C4-2B (cell line): ENCODE measurements at regions not wholly inside any gene's neighbourhood (a gene's known extent, or its start where the extent isn't known, plus 50 kb on each side); places are given as distances from the start of the nearest gene placed in this dataset.
"Not testable (repeated sequence)": the region's sequence is repeated elsewhere in the genome, so short reads cannot be mapped to it uniquely, and the experiment has no call there.

Source experiments
- H3K27ac ChIP-seq: fragments of 450-650 bp; 2 replicates; pipeline ENCODE4 v1.5.1; 2017
- CTCF ChIP-seq: fragments of 450-650 bp; conservative IDR thresholded peaks from 2 replicates; pipeline ENCODE4 v1.5.1; 2017; ENCODE audit warnings: mild to moderate bottlenecking
- ZFX ChIP-seq: fragments of 450-650 bp; IDR thresholded peaks from 2 replicates; pipeline ENCODE4 v1.6.1; 2017

GRCh38 chr7:85802211-85802610, 615.4 kb upstream of the SEMA3D start:
- H3K27ac ChIP-seq, result no peak overlapping the region
- TF ChIP-seq ZFX (no peak), CTCF (no peak)

GRCh38 chr7:85796956-85797355, 610.1 kb upstream of the SEMA3D start:
- H3K27ac ChIP-seq, result no peak overlapping the region
- TF ChIP-seq CTCF, result no peak
- TF ChIP-seq ZFX, result no peak

DNA sequence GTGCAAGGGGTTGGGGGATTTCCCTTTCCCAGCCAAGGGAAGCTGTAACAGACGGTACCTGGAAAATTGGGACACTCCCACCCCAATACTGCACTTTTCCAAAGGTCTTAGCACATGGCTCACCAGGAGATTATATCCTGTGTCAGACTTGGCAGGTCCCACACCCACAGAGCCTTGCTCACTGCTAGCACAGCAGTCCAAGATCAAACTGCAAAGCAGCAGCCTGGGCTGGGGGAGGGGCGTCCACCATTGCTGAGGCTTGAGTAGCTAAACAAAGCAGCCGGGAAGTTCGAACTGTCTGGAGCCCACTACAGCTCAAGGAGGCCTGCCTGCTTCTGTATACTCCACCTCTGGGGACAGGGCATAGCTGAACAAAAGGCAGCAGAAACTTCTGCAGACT, 604.2 kb upstream of the SEMA3D start:
- not testable (repeated sequence) for H3K27ac ChIP-seq

- no peak overlapping the region for H3K27ac ChIP-seq
- TF ChIP-seq CTCF (no peak), ZFX (no peak)
These were observed 594.8 kb upstream of the SEMA3D start for GRCh38 chr7:85781606-85782005.

GRCh38 chr7:85776691-85777345, 590.0 kb upstream of the SEMA3D start:
- TF ChIP-seq ZFX, result no peak
- TF ChIP-seq CTCF, result no peak
- H3K27ac ChIP-seq, result no peak overlapping the region

GRCh38 chr7:85775431-85775830, 588.6 kb upstream of the SEMA3D start:
- no peak overlapping the region for H3K27ac ChIP-seq
- TF ChIP-seq ZFX, result no peak
- TF ChIP-seq CTCF, result no peak

DNA sequence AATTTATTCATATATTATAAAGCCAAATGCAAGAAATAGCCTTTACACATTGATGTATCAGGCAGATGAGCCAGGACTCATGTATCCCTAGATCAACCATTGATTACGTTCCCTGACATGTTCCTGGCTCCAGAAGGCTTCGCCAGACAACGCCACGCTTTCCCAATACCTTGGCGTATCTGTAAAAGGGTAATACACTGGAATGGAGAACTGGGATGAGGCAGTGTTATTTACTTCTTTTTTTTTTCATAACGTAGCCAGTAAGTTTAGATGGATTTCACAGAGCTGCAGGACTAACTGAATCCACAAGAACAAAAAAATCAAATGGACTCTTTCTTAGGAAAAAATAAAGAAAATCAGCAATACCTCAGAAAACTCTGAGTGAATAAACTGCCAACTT, 588.1 kb upstream of the SEMA3D start:
- TF ChIP-seq CTCF, result no peak
- no peak for TF ChIP-seq ZFX
- H3K27ac ChIP-seq, result no peak overlapping the region

GRCh38 chr7:85773116-85773728, 586.4 kb upstream of the SEMA3D start:
- TF ChIP-seq CTCF, result no peak
- TF ChIP-seq ZFX, result no peak

More at GRCh38 chr7:85773116-85773728, 586.4 kb upstream of the SEMA3D start:
- no peak overlapping the region for H3K27ac ChIP-seq
